ENCODE measurements at regions not wholly inside any gene's neighbourhood (a gene's known extent, or its start where the extent isn't known, plus 50 kb on each side); places are given as distances from the start of the nearest gene placed in this dataset.
"Not testable (repeated sequence)": the region's sequence is repeated elsewhere in the genome, so short reads cannot be mapped to it uniquely, and the experiment has no call there.

GRCh38 chr10:46169736-46170135 lies 117.1 kb upstream of the ANTXRL start:
- TF ChIP-seq CTCF (IDR thresholded peaks at IDR 0.05) = no peak
- H3K9me3 ChIP-seq = peaks cover 0 to 28% (median 0%) of the 10 kb centered on the region in 11 donors
- H3K27me3 ChIP-seq = peaks cover 0 to 3% (median 0%) of the 10 kb centered on the region in 7 donors
- intact Hi-C loops (cut with DNase I) = no loop called here
- no peaks in the 10 kb centered on the region for H3K36me3 ChIP-seq
- no peak overlapping the region for H3K4me3 ChIP-seq
- no peaks in the 10 kb centered on the region for H3K4me1 ChIP-seq
- ATAC-seq (no peak), DNase-seq (no peak)
- no peak overlapping the region for H3K27ac ChIP-seq

DNA sequence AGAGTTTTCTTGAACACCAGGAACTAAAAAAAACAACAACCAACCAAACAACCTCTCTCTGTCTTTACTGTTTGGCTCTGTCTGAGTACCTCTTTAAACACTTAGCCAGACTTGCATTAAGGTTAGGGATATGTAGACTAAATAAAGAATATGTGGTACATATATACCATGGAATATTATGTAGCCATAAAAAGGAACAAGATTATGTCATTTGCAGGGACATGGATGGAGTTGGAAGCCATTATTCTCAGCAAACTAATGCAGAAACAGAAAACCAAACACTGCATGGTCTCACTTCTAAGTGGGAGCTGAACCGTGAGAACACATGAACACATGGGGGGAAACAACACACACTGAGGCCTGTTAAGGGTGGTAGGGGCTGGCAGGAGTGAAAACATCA lies 116.0 kb upstream of the ANTXRL start:
- no peak for ATAC-seq
- H3K27me3 ChIP-seq = peaks cover 0 to 3% (median 0%) of the 10 kb centered on the region in 7 donors
- intact Hi-C loops (cut with DNase I) = no loop called here
- no peak overlapping the region for H3K4me3 ChIP-seq
- no peaks in the 10 kb centered on the region for H3K4me1 ChIP-seq
- H3K9me3 ChIP-seq = peaks cover 0 to 28% (median 0%) of the 10 kb centered on the region in 11 donors
- no peak for DNase-seq
- no peak overlapping the region for H3K27ac ChIP-seq
- no peak for TF ChIP-seq CTCF (IDR thresholded peaks at IDR 0.05)
- no peaks in the 10 kb centered on the region for H3K36me3 ChIP-seq
- WGBS, 2 donors = 96 to 98% methylated on average over 1 of the region's 1 CpG

DNA sequence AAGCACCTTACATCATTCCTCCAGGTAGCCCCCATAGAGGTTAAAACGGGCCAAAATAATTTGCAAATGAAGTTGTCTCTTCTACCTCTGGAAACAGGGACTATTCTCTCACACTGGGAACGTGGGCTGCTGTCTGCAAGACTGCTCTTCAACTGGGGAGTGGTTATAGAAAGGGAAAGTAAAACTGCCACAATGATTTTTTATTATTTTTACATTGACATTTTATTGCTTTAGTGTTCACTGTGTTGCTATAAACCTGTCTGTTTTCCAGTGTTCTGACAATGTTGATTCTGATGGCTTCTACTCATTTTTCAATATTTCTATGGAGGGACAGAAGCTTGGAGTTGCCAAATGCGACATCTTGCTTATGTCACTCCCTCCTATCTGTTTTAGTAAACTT lies 115.1 kb upstream of the ANTXRL start:
- Histone ChIP-seq H3K36me3 (no peaks in the 10 kb centered on the region), H3K9me3 (peaks cover 0 to 28% (median 0%) of the 10 kb centered on the region in 11 donors), H3K27ac (no peak overlapping the region), H3K27me3 (peaks cover 0 to 5% (median 0%) of the 10 kb centered on the region in 7 donors), H3K4me3 (no peak overlapping the region), H3K4me1 (no peaks in the 10 kb centered on the region)
- intact Hi-C loops (cut with DNase I) = no loop called here
- 48 to 57% methylated on average over 3 of the region's 3 CpGs for WGBS, 2 donors
- ATAC-seq = no peak
- no peak for TF ChIP-seq CTCF (IDR thresholded peaks at IDR 0.05)
- DNase-seq = no peak

DNA sequence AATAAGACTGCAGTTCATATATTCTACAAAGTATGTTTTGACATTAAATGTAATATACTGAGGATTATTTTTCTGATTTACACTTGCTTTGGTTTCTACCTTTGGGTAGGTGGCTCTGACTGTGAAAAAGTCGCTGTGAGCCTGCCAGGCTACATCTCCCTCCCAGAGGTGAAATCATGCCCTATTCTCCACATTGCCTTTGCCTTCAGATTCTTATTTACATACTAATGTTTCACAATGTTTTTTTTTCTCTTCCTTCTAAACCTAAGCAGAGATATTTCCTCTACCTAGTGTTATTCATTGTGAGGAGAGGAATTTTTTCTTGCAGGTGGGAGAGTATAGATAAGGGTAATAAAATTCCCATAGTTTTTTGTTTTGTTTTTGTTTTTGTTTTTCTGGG lies 111.5 kb upstream of the ANTXRL start:
- H3K4me1 ChIP-seq = no peaks in the 10 kb centered on the region
- TF ChIP-seq CTCF (IDR thresholded peaks at IDR 0.05) = no peak
- H3K27ac ChIP-seq = no peak overlapping the region
- intact Hi-C loops (cut with DNase I) = no loop called here
- peaks cover 0 to 15% (median 0%) of the 10 kb centered on the region in 7 donors for H3K27me3 ChIP-seq
- no peaks in the 10 kb centered on the region for H3K36me3 ChIP-seq
- no peak overlapping the region for H3K4me3 ChIP-seq
- 44 to 62% methylated on average over 1 of the region's 1 CpG for WGBS, 2 donors
- no peak for ATAC-seq
- no peak for DNase-seq
- H3K9me3 ChIP-seq = peaks cover 0 to 9% (median 0%) of the 10 kb centered on the region in 11 donors

DNA sequence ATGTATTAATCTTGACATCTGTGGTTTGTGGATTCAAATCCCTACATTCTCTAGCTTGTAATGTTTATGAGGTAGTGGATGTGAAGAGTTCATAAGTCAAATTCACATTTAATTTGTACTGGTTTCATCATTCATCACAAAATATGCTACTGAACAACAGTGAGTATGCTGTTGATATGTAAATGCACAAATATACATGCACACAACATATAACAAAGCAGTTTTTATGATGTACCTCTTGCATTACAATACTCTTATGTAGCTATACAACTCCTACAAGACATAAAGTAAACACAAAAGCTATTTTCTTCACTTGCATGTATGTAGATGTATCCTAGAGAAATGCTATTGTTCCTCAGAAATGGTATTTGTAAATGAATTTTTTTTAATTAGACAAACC lies 111.0 kb upstream of the ANTXRL start:
- no peak for TF ChIP-seq CTCF (IDR thresholded peaks at IDR 0.05)
- intact Hi-C loops (cut with DNase I) = no loop called here

GRCh38 chr10:46187431-46187830 lies 99.4 kb upstream of the ANTXRL start:
- not testable (repeated sequence) for H3K36me3 ChIP-seq, ATAC-seq, H3K27ac ChIP-seq, H3K9me3 ChIP-seq, H3K4me3 ChIP-seq, DNase-seq, H3K4me1 ChIP-seq
- peaks cover 0 to 16% (median 0%) of the 10 kb centered on the region in 7 donors for H3K27me3 ChIP-seq
- 83 to 85% methylated on average over 3 of the region's 3 CpGs for WGBS, 2 donors
- intact Hi-C loops (cut with DNase I) = loop anchor here in 1 of 10 donors (10.0 kb wide), 1 partner anchor 1117 kb away; the partner anchor contains the start of gene GDF10

More for the DNA sequence above, 111.0 kb upstream of the ANTXRL start:
- no peak for DNase-seq
- no peak for ATAC-seq
- H3K27me3 ChIP-seq = peaks cover 0 to 19% (median 0%) of the 10 kb centered on the region in 7 donors
- H3K9me3 ChIP-seq = peaks cover 0 to 4% (median 0%) of the 10 kb centered on the region in 11 donors
- H3K27ac ChIP-seq = no peak overlapping the region
- H3K4me3 ChIP-seq = no peak overlapping the region
- no peaks in the 10 kb centered on the region for H3K36me3 ChIP-seq
- H3K4me1 ChIP-seq = no peaks in the 10 kb centered on the region

Measured in heart right ventricle (tissue), 16 donors.